ENCODE measurements at regions not wholly inside any gene's neighbourhood (a gene's known extent, or its start where the extent isn't known, plus 50 kb on each side); places are given as distances from the start of the nearest gene placed in this dataset.

DNA sequence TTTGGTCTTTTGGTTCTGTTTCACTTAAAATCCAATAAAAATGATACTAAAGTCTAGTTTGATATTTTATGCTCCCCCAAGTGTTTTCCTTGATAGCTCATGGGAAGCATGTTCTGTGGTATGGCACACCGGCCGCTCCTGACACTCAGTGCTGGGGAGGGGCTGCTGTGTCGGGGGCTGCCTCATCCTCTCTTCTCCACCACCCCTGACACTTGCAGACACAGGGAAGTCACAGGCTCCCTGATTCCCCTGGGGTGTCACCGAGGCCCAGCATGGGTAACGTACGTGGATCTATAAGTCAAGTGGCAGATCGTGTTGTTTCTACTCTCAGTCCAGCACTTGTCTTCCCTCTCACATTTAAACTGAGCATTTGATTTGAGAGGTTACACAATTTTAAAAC is 508.6 kb downstream of the TNS3 start:
- WGBS (ENCODE audit: insufficient coverage): 86% methylated on average over 1 of the region's 7 CpGs
- peaks cover 2% of the 10 kb centered on the region for H3K27me3 Mint-ChIP-seq
- ATAC-seq (ENCODE audit: low read depth) (no peak), DNase-seq (no peak)
- H3K79me2 ChIP-seq (ENCODE audit: control insufficient read depth, insufficient read depth, low read length): no peaks in the 10 kb centered on the region
- ChIA-PET CTCF (no interaction called here), POLR2A (no interaction called here)
- H4K20me1 ChIP-seq (ENCODE audit: control insufficient read depth, insufficient read depth, low read length, poor library complexity, severe bottlenecking): no peaks in the 10 kb centered on the region
- no peak overlapping the region for H3K4me3 Mint-ChIP-seq
- H3K9me3 ChIP-seq (ENCODE audit: control extremely low read depth in 1 of 3, control insufficient read depth in 2 of 3, insufficient read depth in 1 of 3, low read length in 2 of 3): no peaks in the 10 kb centered on the region
- no peak for TF ChIP-seq EZH2 (IDR thresholded peaks at IDR 0.05; ENCODE audit: borderline replicate concordance, insufficient read depth, low read depth, low read length, poor library complexity, severe bottlenecking)
- TF ChIP-seq, protein P1, sequence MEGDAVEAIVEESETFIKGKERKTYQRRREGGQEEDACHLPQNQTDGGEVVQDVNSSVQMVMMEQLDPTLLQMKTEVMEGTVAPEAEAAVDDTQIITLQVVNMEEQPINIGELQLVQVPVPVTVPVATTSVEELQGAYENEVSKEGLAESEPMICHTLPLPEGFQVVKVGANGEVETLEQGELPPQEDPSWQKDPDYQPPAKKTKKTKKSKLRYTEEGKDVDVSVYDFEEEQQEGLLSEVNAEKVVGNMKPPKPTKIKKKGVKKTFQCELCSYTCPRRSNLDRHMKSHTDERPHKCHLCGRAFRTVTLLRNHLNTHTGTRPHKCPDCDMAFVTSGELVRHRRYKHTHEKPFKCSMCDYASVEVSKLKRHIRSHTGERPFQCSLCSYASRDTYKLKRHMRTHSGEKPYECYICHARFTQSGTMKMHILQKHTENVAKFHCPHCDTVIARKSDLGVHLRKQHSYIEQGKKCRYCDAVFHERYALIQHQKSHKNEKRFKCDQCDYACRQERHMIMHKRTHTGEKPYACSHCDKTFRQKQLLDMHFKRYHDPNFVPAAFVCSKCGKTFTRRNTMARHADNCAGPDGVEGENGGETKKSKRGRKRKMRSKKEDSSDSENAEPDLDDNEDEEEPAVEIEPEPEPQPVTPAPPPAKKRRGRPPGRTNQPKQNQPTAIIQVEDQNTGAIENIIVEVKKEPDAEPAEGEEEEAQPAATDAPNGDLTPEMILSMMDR (IDR thresholded peaks at IDR 0.05): no peak
- no peak overlapping the region for H2AFZ ChIP-seq (ENCODE audit: insufficient read depth, low read depth, low read length, poor library complexity, severe bottlenecking)
- no peak overlapping the region for H3K27ac Mint-ChIP-seq
- no peak overlapping the region for H3K4me3 ChIP-seq (ENCODE audit: control extremely low read depth in 1 of 5, extremely low read depth in 1 of 5, insufficient read depth in 1 of 5, low read depth in 2 of 5, low read length in 4 of 5)
- no peaks in the 10 kb centered on the region for H3K4me1 ChIP-seq (ENCODE audit: control insufficient read depth in 2 of 2, insufficient read depth in 2 of 2, low read length in 2 of 2)
- intact Hi-C loops (cut with micrococcal nuclease): no loop called here
- no peaks in the 10 kb centered on the region for H3K36me3 ChIP-seq (replicated peaks in 1 of 2; ENCODE audit: control extremely low read depth in 1 of 2, control insufficient read depth in 1 of 2, extremely low read depth in 1 of 2, insufficient read depth in 2 of 2, low read length in 1 of 2)
- no peaks in the 10 kb centered on the region for H3K27me3 ChIP-seq (replicated peaks in 1 of 4; ENCODE audit: control extremely low read depth in 1 of 4, control insufficient read depth in 3 of 4, insufficient read depth in 4 of 4, low read length in 3 of 4)
- H3K4me2 ChIP-seq (replicated peaks; ENCODE audit: low read depth, low read length, poor library complexity, severe bottlenecking): no peak overlapping the region
- no peaks in the 10 kb centered on the region for H3K9me3 Mint-ChIP-seq (ENCODE audit: insufficient read depth)
- H3K4me1 Mint-ChIP-seq: no peaks in the 10 kb centered on the region
- no peak overlapping the region for H3K27ac ChIP-seq (ENCODE audit: low read length in 2 of 2)
- H3K9ac ChIP-seq (ENCODE audit: low read length): no peak overlapping the region

DNA sequence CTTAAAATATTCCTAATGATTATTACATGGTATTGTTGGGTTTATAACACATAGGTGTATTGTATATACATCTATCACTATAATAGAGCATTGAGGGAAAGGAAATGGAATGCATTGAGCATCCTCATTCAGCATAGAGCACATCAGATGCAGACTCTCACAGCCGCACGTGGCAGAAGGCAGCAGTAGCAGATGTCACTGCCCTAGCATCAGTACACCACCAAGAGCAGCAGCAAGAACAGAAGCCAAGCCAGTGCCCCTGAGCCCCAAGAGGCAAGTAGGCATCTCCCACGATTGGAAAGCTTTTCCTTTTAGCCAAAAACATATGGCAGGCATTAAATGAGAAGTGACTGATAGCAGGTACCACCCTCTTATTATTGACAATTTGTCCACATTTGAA is 510.0 kb downstream of the TNS3 start:
- Mint-ChIP-seq H3K4me3 (no peak overlapping the region), H3K27me3 (peaks cover 8% of the 10 kb centered on the region), H3K27ac (no peak overlapping the region), H3K9me3 (ENCODE audit: insufficient read depth) (no peaks in the 10 kb centered on the region), H3K4me1 (no peaks in the 10 kb centered on the region)
- Histone ChIP-seq H4K20me1 (ENCODE audit: control insufficient read depth, insufficient read depth, low read length, poor library complexity, severe bottlenecking) (no peaks in the 10 kb centered on the region), H3K9ac (ENCODE audit: low read length) (no peak overlapping the region), H3K79me2 (ENCODE audit: control insufficient read depth, insufficient read depth, low read length) (no peaks in the 10 kb centered on the region), H3K27ac (ENCODE audit: low read length in 2 of 2) (no peak overlapping the region), H3K4me3 (ENCODE audit: control extremely low read depth in 1 of 5, extremely low read depth in 1 of 5, insufficient read depth in 1 of 5, low read depth in 2 of 5, low read length in 4 of 5) (no peak overlapping the region), H2AFZ (ENCODE audit: insufficient read depth, low read depth, low read length, poor library complexity, severe bottlenecking) (no peak overlapping the region), H3K36me3 (replicated peaks in 1 of 2; ENCODE audit: control extremely low read depth in 1 of 2, control insufficient read depth in 1 of 2, extremely low read depth in 1 of 2, insufficient read depth in 2 of 2, low read length in 1 of 2) (no peaks in the 10 kb centered on the region), H3K9me3 (ENCODE audit: control extremely low read depth in 1 of 3, control insufficient read depth in 2 of 3, insufficient read depth in 1 of 3, low read length in 2 of 3) (no peaks in the 10 kb centered on the region), H3K4me2 (replicated peaks; ENCODE audit: low read depth, low read length, poor library complexity, severe bottlenecking) (no peak overlapping the region), H3K27me3 (replicated peaks in 1 of 4; ENCODE audit: control extremely low read depth in 1 of 4, control insufficient read depth in 3 of 4, insufficient read depth in 4 of 4, low read length in 3 of 4) (no peaks in the 10 kb centered on the region), H3K4me1 (ENCODE audit: control insufficient read depth in 2 of 2, insufficient read depth in 2 of 2, low read length in 2 of 2) (no peaks in the 10 kb centered on the region)
- POLR2A ChIA-PET: no interaction called here
- ATAC-seq (ENCODE audit: low read depth) (no peak), DNase-seq (no peak)
- 91% methylated on average over 3 of the region's 3 CpGs for WGBS (ENCODE audit: insufficient coverage)
- TF ChIP-seq, protein P1 (IDR thresholded peaks at IDR 0.05): no peak
- no peak for TF ChIP-seq EZH2 (IDR thresholded peaks at IDR 0.05; ENCODE audit: borderline replicate concordance, insufficient read depth, low read depth, low read length, poor library complexity, severe bottlenecking)
- intact Hi-C loops (cut with micrococcal nuclease): no loop called here
- CTCF ChIA-PET: no interaction called here
